ENCODE measurements at regions not wholly inside any gene's neighbourhood (a gene's known extent, or its start where the extent isn't known, plus 50 kb on each side); places are given as distances from the start of the nearest gene placed in this dataset.

DNA sequence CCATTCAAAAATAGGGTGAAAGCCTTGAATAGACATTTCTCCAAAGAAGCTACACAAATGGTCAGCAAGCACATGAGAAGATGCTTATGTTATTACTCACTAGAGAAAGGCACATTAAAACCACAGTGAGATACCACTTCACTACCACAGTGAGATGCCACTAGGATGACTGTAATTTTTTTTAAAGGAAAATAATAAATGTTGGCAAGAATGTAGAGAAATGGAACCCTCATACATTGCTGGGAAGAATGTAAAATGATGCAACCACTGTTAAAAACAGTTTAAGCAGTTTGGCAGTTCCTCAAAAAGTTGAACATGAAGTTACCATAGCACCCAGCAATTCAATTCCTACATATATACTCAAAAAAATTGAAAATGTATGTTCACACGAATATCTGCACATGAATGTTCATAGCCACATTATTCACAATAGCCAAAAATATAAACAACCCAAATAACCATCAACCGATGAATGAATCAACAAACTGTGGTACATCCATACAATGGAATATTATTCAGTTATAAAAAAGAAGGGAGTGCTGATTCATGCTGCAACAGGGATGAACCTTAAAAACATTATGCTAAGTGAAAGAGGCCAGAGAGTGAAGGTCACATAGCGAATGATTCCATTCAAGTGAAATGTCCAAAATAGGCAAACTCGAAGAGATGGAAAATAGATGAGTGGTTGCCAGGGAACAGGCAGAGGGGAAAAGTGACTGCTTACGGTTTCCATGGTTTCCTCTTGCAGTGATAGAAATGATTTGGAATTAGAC lies 156.2 kb upstream of the NDUFV2 start:
- Histone ChIP-seq H3K79me2 (ENCODE audit: control insufficient read depth, insufficient read depth, low read length, unreplicated experiment) (no peaks in the 10 kb centered on the region), H3K27me3 (ENCODE audit: insufficient read depth, low read length) (no peaks in the 10 kb centered on the region), H2AFZ (ENCODE audit: low read length, unreplicated experiment) (no peak overlapping the region), H3K36me3 (ENCODE audit: insufficient read depth, low read length) (peaks cover 5% of the 10 kb centered on the region; the same call in 1 of the 2 replicates), H3K4me1 (ENCODE audit: control insufficient read depth, insufficient read depth, low read length, unreplicated experiment) (peaks cover 58% of the 10 kb centered on the region), H3K27ac (ENCODE audit: low read depth, low read length) (peak overlapping the region; percentile 94), H3K4me3 (ENCODE audit: low read depth, low read length) (peak overlapping the region; percentile 34; the same call in 1 of the 2 replicates)

DNA sequence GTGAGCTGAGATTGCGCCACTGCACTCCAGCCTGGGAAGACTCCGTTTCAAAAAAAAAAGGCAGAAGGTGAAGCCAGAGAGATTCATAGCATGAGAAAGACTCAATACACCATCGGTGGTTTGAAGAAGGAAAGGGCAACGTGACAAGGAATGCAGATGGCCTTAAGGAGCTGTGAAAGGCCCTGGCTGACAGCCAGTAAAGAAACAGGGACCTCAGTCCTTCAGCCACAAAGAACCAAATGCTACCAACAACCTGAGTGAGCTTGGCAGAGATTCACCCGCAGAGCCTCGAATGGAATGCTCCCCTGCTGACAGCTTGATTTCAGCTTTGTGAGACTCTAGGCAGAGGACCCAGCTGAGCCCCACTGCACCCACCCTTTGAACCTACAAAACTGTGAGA lies 154.9 kb upstream of the NDUFV2 start:
- H3K27me3 ChIP-seq (ENCODE audit: insufficient read depth, low read length) = no peaks in the 10 kb centered on the region
- H2AFZ ChIP-seq (ENCODE audit: low read length, unreplicated experiment) = no peak overlapping the region
- H3K79me2 ChIP-seq (ENCODE audit: control insufficient read depth, insufficient read depth, low read length, unreplicated experiment) = no peaks in the 10 kb centered on the region
- H3K36me3 ChIP-seq (ENCODE audit: insufficient read depth, low read length) = peaks cover 5% of the 10 kb centered on the region; the same call in 1 of the 2 replicates
- no peak overlapping the region for H3K4me3 ChIP-seq (ENCODE audit: low read depth, low read length)
- H3K27ac ChIP-seq (ENCODE audit: low read depth, low read length) = peak overlapping the region; percentile 94
- H3K4me1 ChIP-seq (ENCODE audit: control insufficient read depth, insufficient read depth, low read length, unreplicated experiment) = peaks cover 51% of the 10 kb centered on the region

DNA sequence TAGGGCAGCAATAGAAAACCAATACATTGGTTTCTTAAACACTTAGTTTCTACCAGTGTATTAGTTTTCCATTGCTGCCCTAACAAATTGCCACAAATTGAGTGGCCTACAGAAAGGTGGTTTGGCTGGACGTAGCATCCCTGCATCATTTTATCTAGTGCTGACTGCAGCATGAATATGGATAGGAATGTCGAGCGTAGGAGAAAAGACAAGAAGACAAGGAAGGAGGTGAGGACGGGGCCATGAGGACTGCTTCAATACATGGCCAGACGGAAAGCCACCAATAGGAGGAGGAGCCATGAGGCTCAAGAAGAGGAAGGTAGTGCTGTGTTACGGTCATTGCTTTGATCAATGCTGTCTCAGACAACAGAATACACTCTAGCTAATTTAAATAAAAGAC lies 154.5 kb upstream of the NDUFV2 start:
- H3K79me2 ChIP-seq (ENCODE audit: control insufficient read depth, insufficient read depth, low read length, unreplicated experiment) = no peaks in the 10 kb centered on the region
- peaks cover 51% of the 10 kb centered on the region for H3K4me1 ChIP-seq (ENCODE audit: control insufficient read depth, insufficient read depth, low read length, unreplicated experiment)
- H3K27ac ChIP-seq (ENCODE audit: low read depth, low read length) = peak overlapping the region; percentile 94
- no peaks in the 10 kb centered on the region for H3K27me3 ChIP-seq (ENCODE audit: insufficient read depth, low read length)
- H3K36me3 ChIP-seq (ENCODE audit: insufficient read depth, low read length) = peaks cover 5% of the 10 kb centered on the region; the same call in 1 of the 2 replicates
- H3K4me3 ChIP-seq (ENCODE audit: low read depth, low read length) = peak overlapping the region; percentile 60; the same call in 1 of the 2 replicates
- H2AFZ ChIP-seq (ENCODE audit: low read length, unreplicated experiment) = no peak overlapping the region

DNA sequence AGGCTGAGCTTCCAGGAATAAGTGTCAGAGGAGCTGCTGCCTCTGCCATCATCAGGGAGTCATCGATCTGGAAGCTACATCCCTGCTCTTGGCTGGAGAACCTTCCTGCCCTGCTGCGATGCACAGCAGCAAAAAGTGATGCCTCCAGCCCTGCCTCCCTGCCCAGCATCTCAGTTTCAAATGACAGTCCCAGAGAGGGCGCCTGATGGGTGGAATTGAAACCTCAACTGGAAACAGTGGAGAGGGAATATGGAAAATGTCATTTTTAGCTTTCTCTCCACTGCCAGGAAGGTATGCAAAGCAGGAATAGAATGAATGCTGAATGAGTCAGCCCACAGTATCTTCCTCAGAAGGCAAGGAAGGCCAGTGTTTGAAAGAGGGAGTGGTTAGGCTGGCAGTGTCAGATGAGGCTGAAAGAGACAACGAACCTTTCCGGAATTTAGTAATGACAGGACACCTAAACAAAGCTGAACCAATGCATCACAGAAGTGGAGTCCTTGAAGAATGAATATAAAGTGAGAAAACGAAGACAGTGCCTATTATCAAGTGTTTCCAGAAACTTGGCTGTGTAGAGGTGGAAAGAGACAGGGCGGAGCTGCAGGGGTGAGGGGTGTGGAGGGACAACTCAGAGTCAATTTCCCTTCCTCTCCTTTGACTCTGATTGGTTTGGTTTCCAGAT lies 153.9 kb upstream of the NDUFV2 start:
- Histone ChIP-seq H3K27ac (ENCODE audit: low read depth, low read length) (peak overlapping the region; percentile 94), H3K4me3 (ENCODE audit: low read depth, low read length) (peak overlapping the region; percentile 60), H2AFZ (ENCODE audit: low read length, unreplicated experiment) (peak overlapping the region; percentile 67), H3K79me2 (ENCODE audit: control insufficient read depth, insufficient read depth, low read length, unreplicated experiment) (no peaks in the 10 kb centered on the region), H3K4me1 (ENCODE audit: control insufficient read depth, insufficient read depth, low read length, unreplicated experiment) (peaks cover 48% of the 10 kb centered on the region), H3K36me3 (ENCODE audit: insufficient read depth, low read length) (peaks cover 5% of the 10 kb centered on the region; the same call in 1 of the 2 replicates), H3K27me3 (ENCODE audit: insufficient read depth, low read length) (no peaks in the 10 kb centered on the region)

DNA sequence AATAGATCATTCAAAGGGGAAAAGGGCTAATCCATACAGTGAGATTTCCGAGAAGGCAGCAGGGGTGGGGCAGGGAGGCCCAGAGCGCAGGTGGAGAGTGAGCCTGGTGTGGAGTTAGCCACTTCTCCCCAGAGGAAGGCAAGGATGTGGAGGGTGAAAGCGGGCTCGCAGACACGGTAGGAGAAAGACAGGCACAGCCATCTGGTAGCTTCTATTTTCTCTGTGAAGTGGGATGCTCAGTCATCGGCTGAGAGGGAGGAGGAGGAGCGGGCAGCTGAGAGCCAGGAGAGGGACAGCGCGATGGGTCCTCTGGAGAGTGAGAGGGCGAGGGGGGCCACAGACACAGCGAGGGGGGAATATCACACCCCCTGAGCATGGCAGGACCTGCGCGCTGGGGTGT lies 153.3 kb upstream of the NDUFV2 start:
- H2AFZ ChIP-seq (ENCODE audit: low read length, unreplicated experiment) = peak overlapping the region; percentile 67
- peak overlapping the region; percentile 60 for H3K4me3 ChIP-seq (ENCODE audit: low read depth, low read length)
- no peaks in the 10 kb centered on the region for H3K27me3 ChIP-seq (ENCODE audit: insufficient read depth, low read length)
- peaks cover 5% of the 10 kb centered on the region; the same call in 1 of the 2 replicates for H3K36me3 ChIP-seq (ENCODE audit: insufficient read depth, low read length)
- H3K79me2 ChIP-seq (ENCODE audit: control insufficient read depth, insufficient read depth, low read length, unreplicated experiment) = no peaks in the 10 kb centered on the region
- peaks cover 42% of the 10 kb centered on the region for H3K4me1 ChIP-seq (ENCODE audit: control insufficient read depth, insufficient read depth, low read length, unreplicated experiment)
- H3K27ac ChIP-seq (ENCODE audit: low read depth, low read length) = peak overlapping the region; percentile 94

DNA sequence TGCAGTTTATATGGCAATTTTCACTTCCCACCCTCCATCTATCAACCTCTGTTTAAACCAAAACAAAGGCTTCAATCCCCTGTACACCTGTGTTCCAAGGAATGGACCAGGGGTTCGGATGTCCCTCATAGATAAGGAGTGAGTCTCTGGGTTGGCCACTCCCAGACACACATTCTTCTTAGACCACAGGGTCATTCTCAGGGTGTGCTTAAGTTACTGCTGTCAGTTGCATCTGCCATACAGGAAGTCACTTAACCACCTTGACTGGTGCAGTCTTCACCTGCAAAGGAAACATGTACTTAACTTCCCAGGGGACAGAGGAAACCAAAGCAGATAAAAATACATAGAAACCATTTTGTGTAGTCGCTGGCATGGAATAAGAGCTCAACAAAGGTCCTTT lies 151.0 kb upstream of the NDUFV2 start:
- H3K4me1 ChIP-seq (ENCODE audit: control insufficient read depth, insufficient read depth, low read length, unreplicated experiment) = peaks cover 25% of the 10 kb centered on the region
- H3K27ac ChIP-seq (ENCODE audit: low read depth, low read length) = no peak overlapping the region
- H3K79me2 ChIP-seq (ENCODE audit: control insufficient read depth, insufficient read depth, low read length, unreplicated experiment) = no peaks in the 10 kb centered on the region

DNA sequence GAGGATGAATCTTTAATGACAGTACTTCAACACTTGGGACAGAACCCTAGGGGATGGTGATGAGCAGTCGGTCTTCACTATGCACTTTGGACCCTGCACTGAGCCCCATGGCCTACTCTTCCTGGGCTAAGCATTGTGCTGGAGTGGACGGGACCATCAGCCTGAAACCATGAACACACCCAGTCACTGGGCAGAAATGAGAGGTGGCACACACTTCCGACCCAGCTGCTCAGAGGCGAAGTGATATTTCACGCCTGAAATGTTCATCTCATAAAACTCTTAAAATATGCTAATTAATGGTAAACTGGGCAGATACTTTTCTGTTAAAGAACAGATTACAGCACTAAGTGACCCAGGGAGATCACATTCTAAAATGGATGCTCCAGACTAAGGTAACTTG lies 150.3 kb upstream of the NDUFV2 start:
- Histone ChIP-seq H3K79me2 (ENCODE audit: control insufficient read depth, insufficient read depth, low read length, unreplicated experiment) (no peaks in the 10 kb centered on the region), H3K4me3 (ENCODE audit: low read depth, low read length) (no peak overlapping the region), H2AFZ (ENCODE audit: low read length, unreplicated experiment) (no peak overlapping the region), H3K4me1 (ENCODE audit: control insufficient read depth, insufficient read depth, low read length, unreplicated experiment) (peaks cover 22% of the 10 kb centered on the region), H3K27me3 (ENCODE audit: insufficient read depth, low read length) (no peaks in the 10 kb centered on the region), H3K36me3 (ENCODE audit: insufficient read depth, low read length) (no peaks in the 10 kb centered on the region), H3K27ac (ENCODE audit: low read depth, low read length) (no peak overlapping the region)

More for the DNA sequence above, 151.0 kb upstream of the NDUFV2 start:
- Histone ChIP-seq H3K27me3 (ENCODE audit: insufficient read depth, low read length) (no peaks in the 10 kb centered on the region), H3K4me3 (ENCODE audit: low read depth, low read length) (no peak overlapping the region), H2AFZ (ENCODE audit: low read length, unreplicated experiment) (no peak overlapping the region), H3K36me3 (ENCODE audit: insufficient read depth, low read length) (peaks cover 5% of the 10 kb centered on the region; the same call in 1 of the 2 replicates)

DNA sequence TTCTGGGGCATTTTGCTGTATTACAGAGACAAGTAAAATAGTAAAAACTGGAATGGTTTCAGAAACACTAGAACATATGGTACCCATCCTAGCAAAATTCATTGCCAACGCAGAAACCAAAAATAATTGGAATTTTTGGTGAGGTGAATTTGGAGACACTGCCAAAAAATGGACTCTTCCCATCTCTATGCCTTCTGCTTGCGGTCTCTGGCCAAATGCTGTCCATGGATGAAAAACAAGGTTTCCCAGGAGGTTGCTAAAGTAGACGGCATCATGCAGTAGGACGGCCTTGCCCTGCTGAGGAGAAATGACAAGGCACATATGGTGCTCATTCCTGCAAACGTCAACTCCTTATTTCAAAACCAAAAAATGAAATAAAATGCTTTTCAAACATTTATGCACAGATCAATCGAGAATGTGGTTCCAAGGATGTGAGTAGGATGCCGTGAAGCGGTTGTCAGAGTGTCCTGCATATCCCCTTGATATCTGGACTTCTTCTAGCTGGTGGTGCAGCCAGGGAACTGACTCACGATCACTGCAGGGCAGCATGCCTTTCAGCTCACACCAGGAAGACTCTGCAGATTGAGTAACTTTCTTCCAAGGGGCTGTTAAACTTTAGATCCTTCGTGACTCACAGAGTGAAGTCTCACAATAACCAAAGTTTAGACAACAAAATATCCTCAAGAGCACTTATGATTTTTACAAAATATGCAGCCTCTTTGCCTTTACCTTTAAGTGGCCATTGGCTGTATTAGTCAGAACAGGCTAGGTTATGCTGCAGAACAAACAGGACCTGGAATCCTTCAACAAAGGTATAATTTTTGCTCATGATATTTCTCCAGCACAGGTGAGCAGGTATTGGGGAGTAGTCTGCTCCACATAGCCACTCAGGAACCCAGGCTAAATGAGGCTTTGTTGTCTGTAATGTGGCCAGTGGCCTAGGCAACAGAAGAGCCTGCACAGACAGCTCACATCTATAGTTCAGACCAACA lies 149.4 kb upstream of the NDUFV2 start:
- peaks cover 16% of the 10 kb centered on the region for H3K4me1 ChIP-seq (ENCODE audit: control insufficient read depth, insufficient read depth, low read length, unreplicated experiment)
- no peaks in the 10 kb centered on the region for H3K36me3 ChIP-seq (ENCODE audit: insufficient read depth, low read length)
- no peak overlapping the region for H3K27ac ChIP-seq (ENCODE audit: low read depth, low read length)
- H3K4me3 ChIP-seq (ENCODE audit: low read depth, low read length) = no peak overlapping the region
- H3K27me3 ChIP-seq (ENCODE audit: insufficient read depth, low read length) = no peaks in the 10 kb centered on the region
- H3K79me2 ChIP-seq (ENCODE audit: control insufficient read depth, insufficient read depth, low read length, unreplicated experiment) = no peaks in the 10 kb centered on the region
- H2AFZ ChIP-seq (ENCODE audit: low read length, unreplicated experiment) = no peak overlapping the region

DNA sequence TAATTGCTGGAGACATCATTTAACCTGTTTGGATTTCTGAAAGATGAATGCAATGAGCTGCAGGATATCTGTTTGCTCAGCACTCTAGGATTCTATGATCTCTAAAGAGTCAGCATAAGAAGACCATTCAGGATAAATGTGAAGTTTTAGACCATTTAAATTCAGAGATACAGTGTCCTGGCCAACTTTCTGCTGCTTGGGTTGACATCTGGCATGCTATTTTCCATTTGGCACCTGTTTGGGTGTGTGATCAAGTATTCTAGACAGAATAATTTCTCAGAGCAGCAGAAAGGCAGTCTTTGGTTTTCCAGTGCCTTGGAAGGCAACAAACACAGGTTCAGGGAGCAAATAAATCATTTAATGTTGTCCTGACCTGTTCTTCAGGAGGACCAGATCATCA lies 144.8 kb upstream of the NDUFV2 start:
- no peak overlapping the region for H3K4me3 ChIP-seq (ENCODE audit: low read depth, low read length)
- H2AFZ ChIP-seq (ENCODE audit: low read length, unreplicated experiment) = no peak overlapping the region
- H3K79me2 ChIP-seq (ENCODE audit: control insufficient read depth, insufficient read depth, low read length, unreplicated experiment) = no peaks in the 10 kb centered on the region
- H3K4me1 ChIP-seq (ENCODE audit: control insufficient read depth, insufficient read depth, low read length, unreplicated experiment) = peaks cover 9% of the 10 kb centered on the region
- no peaks in the 10 kb centered on the region for H3K36me3 ChIP-seq (ENCODE audit: insufficient read depth, low read length)
- no peak overlapping the region for H3K27ac ChIP-seq (ENCODE audit: low read depth, low read length)
- no peaks in the 10 kb centered on the region for H3K27me3 ChIP-seq (ENCODE audit: insufficient read depth, low read length)

DNA sequence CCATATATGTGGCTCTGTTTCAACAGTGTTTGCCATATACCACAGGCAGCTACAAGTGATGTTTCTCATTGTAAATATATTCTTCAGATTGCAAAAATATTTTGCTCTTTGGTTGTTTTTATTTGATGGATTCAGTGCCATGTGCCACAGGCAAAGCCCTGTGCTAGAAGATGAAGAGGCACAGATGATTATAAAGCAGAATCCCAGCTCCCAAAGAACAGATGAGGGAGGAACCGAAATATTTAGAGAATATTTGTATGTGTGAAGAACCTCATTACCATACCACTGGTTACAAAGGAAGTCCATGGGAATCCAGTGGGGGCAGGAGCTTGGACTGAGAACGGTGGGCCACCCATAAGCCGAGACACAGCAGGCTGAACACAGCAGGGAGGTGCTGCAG lies 143.8 kb upstream of the NDUFV2 start:
- H2AFZ ChIP-seq (ENCODE audit: low read length, unreplicated experiment) = no peak overlapping the region
- H3K36me3 ChIP-seq (ENCODE audit: insufficient read depth, low read length) = no peaks in the 10 kb centered on the region
- no peaks in the 10 kb centered on the region for H3K27me3 ChIP-seq (ENCODE audit: insufficient read depth, low read length)
- no peak overlapping the region for H3K4me3 ChIP-seq (ENCODE audit: low read depth, low read length)
- H3K27ac ChIP-seq (ENCODE audit: low read depth, low read length) = no peak overlapping the region
- H3K4me1 ChIP-seq (ENCODE audit: control insufficient read depth, insufficient read depth, low read length, unreplicated experiment) = peaks cover 9% of the 10 kb centered on the region
- no peaks in the 10 kb centered on the region for H3K79me2 ChIP-seq (ENCODE audit: control insufficient read depth, insufficient read depth, low read length, unreplicated experiment)

All from ACC112 (cell line).